ENCODE measurements at regions not wholly inside any gene's neighbourhood (a gene's known extent, or its start where the extent isn't known, plus 50 kb on each side); places are given as distances from the start of the nearest gene placed in this dataset.

- DNase-seq = no peak
Observed at GRCh38 chr15:94691169-94691568, 459.8 kb downstream of the MCTP2 start.

DNA sequence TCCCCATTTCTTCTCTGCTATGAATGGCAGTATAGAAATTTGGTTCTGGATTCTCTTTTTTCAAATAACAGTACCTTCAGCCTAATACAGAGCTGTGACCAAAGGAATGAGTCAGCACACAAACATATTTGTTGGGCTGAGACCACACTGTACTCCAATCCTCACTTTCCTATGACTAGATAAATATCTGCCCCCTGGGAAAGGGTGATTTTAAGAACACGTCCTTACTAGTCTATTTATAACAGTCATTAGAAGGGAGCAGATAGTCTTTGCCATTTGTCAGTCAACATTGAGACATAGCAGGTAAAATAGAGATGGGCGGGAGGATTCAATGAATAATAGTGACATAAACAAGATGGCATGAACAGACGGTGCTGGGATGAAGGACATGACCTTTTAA, 461.3 kb downstream of the MCTP2 start:
- DNase-seq = no peak

GRCh38 chr15:94700211-94700610, 468.9 kb downstream of the MCTP2 start:
- no peak for DNase-seq

DNA sequence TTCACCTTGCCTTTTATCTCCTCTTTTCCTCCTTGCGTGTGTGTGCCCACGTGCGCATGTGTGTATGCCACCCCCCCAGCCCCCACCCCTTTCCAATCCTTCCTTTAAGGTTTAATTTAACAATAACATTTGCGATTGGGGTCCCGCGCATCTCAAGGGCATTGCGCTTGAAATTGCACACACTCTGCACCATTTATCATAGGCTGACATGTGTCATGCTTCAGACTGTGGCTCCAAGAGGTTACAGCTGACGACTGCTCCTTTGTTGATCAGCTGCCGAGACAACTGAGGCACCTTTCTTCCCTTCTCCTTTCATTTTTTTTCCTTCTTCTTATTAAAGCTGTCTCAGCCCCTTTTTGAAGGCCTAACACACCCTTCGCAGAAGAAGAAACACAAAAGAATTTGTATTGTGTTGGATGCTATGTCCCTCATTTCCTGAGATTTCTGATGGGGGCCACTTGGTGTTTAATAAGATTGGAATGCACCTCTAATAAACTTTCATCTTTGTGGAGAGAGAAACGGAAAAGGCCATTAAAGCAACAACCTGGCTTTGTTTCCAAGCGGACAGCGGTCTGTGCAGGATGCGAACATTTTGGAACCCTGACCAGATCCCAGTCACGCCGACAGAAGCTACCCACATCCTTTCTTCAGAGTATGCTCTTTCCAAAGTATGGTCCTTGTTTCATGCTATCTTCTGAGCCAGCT, 470.1 kb downstream of the MCTP2 start:
- no peak for DNase-seq

GRCh38 chr15:94703596-94703995, 472.2 kb downstream of the MCTP2 start:
- DNase-seq = no peak

DNA sequence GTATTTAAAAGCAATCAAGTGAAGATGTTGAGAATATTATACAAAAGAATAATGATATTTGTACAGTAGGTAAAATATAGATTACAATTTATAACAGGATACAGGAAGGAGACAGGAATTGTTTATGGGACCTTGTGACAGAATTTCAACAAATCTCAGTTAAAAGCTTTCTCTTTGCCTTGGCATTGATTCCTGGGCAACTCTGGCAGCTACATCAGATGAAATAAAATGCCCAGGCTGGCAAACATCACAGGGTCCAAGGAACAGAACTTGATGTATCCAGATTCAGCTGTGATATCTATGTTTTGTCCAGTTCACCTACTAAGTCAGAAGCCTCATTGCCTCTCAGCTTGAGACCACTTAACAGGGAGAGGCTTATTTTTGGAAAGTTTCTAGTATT, 473.1 kb downstream of the MCTP2 start:
- no peak for DNase-seq

- no peak for DNase-seq
Observed at GRCh38 chr15:94704946-94705345, 473.6 kb downstream of the MCTP2 start.

DNA sequence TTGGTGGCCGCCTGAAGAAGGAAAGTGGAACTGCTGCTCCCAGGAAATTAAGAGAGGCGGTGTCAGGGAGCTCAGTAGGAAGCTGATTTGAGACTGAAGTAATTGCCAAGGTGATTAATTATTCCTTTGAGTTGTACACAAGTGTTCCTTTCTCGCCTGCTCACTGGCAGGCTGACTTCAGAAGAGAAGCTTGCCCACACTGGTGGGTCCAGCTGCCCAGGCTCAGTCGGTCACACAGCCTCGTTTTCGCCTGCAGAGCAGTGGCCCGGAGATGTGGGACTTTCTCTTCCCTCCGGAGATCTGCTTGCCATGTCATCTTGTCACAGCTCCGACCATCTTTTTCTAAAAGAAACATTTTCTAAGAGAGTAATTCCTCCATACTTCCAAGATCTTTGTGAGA, 478.0 kb downstream of the MCTP2 start:
- no peak for DNase-seq

DNA sequence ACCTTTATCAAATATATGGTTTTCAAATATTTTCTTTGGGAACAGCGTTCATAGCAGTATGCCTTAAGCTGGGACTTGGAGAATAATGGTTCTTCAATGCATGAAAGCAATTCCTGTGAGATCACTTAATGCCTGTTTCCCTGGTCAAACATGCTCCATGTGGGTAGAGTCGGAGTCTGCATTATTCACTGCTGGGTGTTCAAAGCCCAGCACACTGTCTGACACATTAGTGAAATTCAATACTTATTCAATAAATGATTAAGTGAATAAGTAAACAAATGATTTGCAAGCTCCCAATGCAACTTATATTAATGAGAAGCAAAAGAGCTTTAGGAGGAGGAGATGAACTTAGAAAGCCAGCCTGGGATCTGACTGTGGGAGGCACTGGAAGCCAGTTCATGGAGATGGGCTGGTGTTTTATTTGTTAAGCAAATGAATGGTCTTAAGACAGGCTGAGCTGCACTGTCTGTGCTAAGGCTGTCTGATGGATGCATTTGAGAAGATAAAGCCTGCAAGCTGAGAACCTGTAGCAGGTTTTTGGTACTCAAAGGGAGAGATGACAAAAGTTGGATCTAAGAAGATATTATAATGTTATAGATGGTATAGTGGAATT, 490.8 kb downstream of the MCTP2 start:
- no peak for DNase-seq

DNA sequence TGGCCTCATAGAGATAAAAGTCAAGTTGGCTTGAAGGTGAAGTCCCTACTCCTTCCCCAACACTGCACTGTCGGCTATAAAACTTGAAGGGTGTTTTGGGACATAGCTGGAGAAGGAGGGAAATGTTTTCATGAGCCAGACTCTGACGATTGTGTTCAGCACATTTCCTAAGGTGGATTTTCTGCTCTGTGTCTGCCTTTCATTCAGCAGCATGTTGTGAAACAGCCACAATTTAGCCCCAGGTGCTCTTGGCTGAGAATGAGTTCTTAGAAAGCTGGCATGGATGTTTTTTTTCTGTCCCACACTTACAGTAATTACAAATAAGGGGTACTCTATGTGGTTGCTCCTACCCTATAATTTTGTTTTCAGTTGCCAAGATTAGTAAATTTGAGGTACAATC, 492.4 kb downstream of the MCTP2 start:
- no peak for DNase-seq

DNA sequence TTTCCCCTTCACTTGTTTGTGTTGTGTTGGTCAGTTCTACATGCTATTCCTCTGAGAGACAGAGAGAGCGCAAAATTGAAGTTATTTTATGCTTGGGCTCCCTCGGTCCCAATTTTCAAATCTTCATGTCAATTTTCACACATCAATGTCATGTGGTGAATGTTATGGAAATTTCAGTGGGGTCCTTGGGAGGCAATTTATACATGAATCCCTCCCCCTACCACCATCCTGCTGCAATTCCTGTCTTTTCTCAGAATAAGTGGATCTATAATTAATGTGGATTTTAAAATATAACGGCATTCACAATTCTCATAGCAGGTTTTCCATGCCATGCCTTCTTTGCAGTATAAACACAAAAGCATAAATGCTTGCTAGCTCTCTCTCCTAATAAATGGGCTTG, 499.9 kb downstream of the MCTP2 start:
- DNase-seq = no peak

DNA sequence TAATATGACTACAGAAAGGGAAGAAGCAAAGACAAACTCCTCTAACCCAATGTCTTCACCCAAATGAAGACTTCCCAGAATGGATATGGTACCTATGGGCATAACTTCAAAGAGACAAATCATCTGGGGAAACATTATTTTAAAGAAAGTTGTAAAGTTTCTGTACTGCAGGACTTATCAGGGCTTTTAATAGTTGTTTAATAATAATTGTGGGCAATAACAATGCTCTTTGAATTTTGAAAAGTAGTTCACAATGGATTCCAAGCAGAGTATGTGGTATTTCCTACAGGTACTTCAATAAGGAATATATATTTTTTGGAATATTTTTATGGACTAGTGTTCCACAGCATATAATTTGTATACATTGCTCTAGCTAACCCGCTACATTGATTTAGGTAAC, 503.1 kb downstream of the MCTP2 start:
- no peak for DNase-seq

- DNase-seq = no peak
Observed at GRCh38 chr15:94736236-94736635, 504.9 kb downstream of the MCTP2 start.

GRCh38 chr15:94739639-94740038, 508.3 kb downstream of the MCTP2 start:
- no peak for DNase-seq

GRCh38 chr15:94740469-94740868, 509.1 kb downstream of the MCTP2 start:
- no peak for DNase-seq

GRCh38 chr15:94743668-94744067, 512.3 kb downstream of the MCTP2 start:
- DNase-seq = no peak

- no peak for DNase-seq
Observed at GRCh38 chr15:94744080-94744793, 512.9 kb downstream of the MCTP2 start.

DNA sequence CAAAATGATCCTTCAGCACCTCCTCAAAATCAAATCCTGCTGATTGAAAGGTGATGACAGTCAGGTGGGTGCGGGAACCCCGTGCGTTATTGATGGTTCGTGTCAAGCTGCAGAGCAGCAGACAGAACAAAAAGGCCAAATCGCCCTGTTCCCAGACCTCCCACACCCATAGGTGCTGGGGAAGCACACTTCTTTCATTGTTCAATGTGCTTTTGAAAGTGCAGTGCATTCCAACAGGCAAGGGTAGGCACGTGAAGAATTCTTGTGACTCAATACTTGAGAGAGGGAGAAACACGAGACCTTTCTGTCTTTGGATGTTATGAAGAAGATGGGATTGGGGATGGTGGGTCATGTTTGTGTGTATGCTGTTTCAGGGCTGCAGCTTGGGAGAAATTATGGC, 514.0 kb downstream of the MCTP2 start:
- no peak for DNase-seq

DNA sequence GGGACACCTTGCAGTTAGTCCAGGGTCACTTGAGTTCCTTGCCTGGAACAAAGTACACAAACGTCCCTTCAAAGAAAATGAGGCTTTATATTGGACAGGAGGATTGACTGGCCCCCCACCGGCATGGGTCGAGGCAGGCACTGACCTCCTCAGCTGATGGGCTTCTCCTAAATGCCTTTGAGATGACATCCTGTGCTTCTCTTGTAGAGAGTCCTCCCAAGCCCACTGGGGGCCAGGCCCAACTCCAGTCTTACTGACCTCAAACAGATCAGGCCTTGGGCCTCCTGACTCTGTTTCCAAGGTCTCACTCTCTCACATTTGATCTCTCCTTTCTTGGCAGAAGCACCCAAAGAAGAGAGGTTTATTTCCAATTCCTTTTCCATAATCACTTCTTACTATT, 516.1 kb downstream of the MCTP2 start:
- DNase-seq = no peak

GRCh38 chr15:94749811-94750617, 518.7 kb downstream of the MCTP2 start:
- no peak for DNase-seq

GRCh38 chr15:94760348-94760747, 529.0 kb downstream of the MCTP2 start:
- no peak for DNase-seq

- DNase-seq = no peak
Observed at GRCh38 chr15:94761574-94761973, 530.2 kb downstream of the MCTP2 start.

DNA sequence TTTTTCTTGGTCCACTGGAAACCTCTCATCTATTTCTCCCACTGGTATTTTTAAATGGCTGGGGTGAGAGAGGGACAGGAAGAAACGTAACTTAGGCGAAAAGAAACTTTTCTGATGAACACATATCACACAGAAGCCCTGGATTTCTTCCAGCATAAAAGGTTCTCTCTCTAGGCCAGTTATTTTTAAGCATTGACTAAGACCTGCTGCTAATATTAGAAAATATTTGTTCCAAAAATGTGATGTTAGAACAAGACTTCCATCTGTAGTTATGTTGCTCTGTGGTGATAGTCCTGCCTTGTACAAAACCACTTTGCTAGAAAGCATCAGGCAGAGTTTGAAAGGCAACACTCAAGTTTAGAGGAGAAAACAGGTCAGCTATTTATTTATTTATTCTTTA, 537.7 kb downstream of the MCTP2 start:
- DNase-seq = no peak

DNA sequence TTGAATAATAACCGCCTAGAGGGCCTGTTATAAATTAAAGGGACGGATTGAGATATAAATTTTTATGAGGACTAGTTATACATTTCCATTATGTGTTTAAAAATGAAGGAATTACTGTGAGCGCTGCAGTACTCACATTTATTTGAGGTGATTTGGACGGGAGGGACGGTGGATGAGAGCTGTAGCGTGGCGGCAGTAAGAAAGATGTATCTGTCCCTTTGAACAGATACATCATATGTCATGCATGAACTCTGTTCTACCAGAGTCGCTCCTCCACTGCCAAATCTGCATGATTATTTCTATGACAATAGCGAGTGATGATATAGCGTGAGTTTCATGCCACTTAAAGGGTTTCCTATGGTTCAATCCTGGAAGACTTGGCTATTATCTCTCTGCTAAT, 538.8 kb downstream of the MCTP2 start:
- no peak for DNase-seq

Data from NCI-H2081 treated with DMSO at 0.1 percent for 48 hours (cell line).